ENCODE measurements at regions not wholly inside any gene's neighbourhood (a gene's known extent, or its start where the extent isn't known, plus 50 kb on each side); places are given as distances from the start of the nearest gene placed in this dataset.

DNA sequence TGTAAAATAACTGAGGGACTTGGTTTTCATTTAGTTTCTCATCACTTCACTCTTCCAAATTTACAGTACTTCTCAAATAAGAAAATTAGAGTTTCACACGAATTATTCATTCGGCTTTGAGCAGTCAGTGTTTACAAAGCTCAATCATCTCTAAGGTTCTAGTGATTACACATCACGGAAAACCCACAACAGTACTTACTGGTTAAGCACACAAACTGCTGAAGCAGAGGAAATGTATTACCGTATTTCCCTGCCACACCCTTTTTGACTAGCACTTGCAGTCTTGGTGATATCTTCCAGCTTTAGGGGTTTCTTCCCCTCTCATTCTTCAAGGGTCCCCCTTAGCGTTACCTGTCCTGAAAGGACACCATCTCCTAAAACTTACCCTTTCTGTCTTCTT lies 164.8 kb upstream of the CDIN1 start:
- H3K27me3 ChIP-seq, result no peaks in the 10 kb centered on the region
- no peak overlapping the region for H3K27ac ChIP-seq
- DNase-seq (ENCODE audit: low spot score), result no peak
- no peaks in the 10 kb centered on the region for H3K4me1 ChIP-seq
- H3K4me3 ChIP-seq, result no peak overlapping the region
- H3K36me3 ChIP-seq, result no peaks in the 10 kb centered on the region
- TF ChIP-seq, protein P1, sequence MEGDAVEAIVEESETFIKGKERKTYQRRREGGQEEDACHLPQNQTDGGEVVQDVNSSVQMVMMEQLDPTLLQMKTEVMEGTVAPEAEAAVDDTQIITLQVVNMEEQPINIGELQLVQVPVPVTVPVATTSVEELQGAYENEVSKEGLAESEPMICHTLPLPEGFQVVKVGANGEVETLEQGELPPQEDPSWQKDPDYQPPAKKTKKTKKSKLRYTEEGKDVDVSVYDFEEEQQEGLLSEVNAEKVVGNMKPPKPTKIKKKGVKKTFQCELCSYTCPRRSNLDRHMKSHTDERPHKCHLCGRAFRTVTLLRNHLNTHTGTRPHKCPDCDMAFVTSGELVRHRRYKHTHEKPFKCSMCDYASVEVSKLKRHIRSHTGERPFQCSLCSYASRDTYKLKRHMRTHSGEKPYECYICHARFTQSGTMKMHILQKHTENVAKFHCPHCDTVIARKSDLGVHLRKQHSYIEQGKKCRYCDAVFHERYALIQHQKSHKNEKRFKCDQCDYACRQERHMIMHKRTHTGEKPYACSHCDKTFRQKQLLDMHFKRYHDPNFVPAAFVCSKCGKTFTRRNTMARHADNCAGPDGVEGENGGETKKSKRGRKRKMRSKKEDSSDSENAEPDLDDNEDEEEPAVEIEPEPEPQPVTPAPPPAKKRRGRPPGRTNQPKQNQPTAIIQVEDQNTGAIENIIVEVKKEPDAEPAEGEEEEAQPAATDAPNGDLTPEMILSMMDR (IDR thresholded peaks at IDR 0.05), result no peak
- H3K9me3 ChIP-seq, result no peaks in the 10 kb centered on the region

DNA sequence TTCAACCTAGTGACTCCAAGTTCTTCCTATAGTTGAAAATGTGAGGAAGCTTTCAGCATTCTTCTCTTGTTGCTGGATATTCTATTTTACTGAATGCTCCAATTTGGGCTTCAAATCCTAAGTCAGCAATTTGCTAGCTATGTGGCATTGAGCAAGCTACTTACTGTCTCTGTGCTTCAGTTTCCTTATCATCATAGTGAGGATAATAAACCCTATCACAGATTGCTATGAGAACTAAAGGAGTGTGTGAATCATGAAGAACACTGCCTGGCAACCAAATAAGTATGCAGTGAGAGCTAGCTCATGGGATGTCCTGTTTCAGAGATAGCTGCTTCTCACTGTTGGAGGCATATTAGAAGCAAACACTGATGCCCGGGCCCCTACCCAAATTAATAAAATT lies 163.8 kb upstream of the CDIN1 start:
- TF ChIP-seq, protein P1 (IDR thresholded peaks at IDR 0.05), result no peak
- Histone ChIP-seq H3K27ac (no peak overlapping the region), H3K4me1 (no peaks in the 10 kb centered on the region), H3K27me3 (no peaks in the 10 kb centered on the region), H3K9me3 (peaks cover 0 to 5% of the 10 kb centered on the region in 2 donors), H3K4me3 (no peak overlapping the region), H3K36me3 (no peaks in the 10 kb centered on the region)
- no peak for DNase-seq (ENCODE audit: low spot score)

DNA sequence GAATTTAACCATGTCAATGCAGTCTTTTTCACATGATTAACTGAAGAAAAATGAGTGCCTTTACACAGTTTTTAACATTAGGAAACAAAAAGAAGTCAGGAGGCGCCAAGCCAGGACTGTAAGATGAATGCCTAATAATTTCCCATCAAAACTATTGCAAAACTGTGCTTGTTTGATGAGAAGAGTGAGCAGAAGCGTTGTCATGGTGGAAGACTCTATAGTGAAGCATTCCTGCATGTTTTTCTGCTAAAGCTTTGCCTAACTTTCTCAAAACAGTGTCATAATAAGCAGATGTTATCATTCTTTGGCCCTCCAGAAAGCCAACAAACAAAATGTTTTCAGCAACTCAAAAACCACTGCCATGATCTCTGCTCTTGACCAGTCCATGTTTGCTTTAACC lies 156.8 kb upstream of the CDIN1 start:
- Histone ChIP-seq H3K4me3 (no peak overlapping the region), H3K27me3 (no peaks in the 10 kb centered on the region), H3K4me1 (no peaks in the 10 kb centered on the region), H3K9me3 (peaks cover 0 to 22% of the 10 kb centered on the region in 2 donors), H3K36me3 (no peaks in the 10 kb centered on the region), H3K27ac (no peak overlapping the region)
- TF ChIP-seq, protein P1 (IDR thresholded peaks at IDR 0.05), result no peak
- no peak for DNase-seq (ENCODE audit: low spot score)

DNA sequence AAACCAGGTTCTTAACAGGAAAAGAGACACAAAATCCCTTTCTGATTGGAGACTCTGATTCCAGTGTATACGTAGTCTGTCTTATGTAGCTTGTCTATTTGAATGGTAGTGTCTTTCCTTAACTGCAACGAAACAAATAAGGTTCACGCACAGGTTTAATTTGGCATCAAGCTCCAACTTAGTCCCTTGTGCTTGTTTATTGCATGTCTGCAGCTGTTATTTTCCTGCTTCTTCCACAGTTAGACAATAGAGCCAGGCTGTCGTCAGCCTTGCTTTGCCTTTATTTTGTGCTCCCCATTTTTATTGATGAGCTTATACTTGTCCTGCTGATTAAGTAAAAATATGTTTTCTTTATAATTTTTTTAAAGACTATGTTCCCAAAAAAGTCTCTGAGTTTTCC lies 152.7 kb upstream of the CDIN1 start:
- TF ChIP-seq, protein P1 (IDR thresholded peaks at IDR 0.05), result no peak
- no peak for DNase-seq (ENCODE audit: low spot score)

DNA sequence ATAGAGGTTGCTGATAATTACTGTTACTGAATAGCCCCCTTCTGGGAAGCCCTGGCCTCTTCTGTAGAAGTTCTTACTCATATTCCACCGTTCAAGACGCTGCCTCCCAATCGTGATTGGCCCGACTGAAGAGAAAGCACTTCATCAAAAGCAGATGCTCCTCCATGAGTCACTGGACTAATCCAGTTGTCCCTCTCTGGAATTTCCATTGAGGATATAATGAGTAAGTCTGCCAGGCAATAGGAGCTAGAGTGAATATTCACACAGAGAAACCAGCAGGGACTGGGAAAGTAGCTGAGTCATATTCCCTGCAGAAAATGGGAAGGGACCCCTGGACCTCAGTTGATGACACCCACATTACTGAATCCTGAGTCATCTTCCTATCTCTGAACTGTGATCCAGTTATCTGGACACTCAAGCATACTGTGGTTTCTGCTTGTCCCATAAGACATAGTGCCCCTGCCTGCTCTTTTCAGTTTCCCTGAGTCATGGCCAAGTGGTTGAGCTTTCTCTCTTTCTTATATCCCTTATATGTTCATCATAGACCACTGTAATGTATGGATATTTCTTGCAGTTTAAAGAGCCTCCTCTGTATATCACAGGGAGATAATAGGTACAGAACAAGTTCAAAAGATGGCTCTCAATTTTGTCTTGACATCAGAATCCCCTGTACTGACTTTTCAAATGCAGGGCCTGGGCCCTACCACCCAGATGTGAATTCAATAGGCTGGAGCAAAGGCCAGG lies 151.2 kb upstream of the CDIN1 start:
- H3K4me3 ChIP-seq, result no peak overlapping the region
- H3K4me1 ChIP-seq, result no peaks in the 10 kb centered on the region
- no peak for DNase-seq (ENCODE audit: low spot score)
- H3K9me3 ChIP-seq, result no peaks in the 10 kb centered on the region
- no peaks in the 10 kb centered on the region for H3K36me3 ChIP-seq
- H3K27me3 ChIP-seq, result no peaks in the 10 kb centered on the region
- TF ChIP-seq, protein P1 (IDR thresholded peaks at IDR 0.05), result no peak
- no peak overlapping the region for H3K27ac ChIP-seq

More for the DNA sequence above, 152.7 kb upstream of the CDIN1 start:
- Histone ChIP-seq H3K27ac (no peak overlapping the region), H3K4me1 (no peaks in the 10 kb centered on the region), H3K9me3 (peaks cover 0 to 7% of the 10 kb centered on the region in 2 donors), H3K27me3 (no peaks in the 10 kb centered on the region), H3K4me3 (no peak overlapping the region), H3K36me3 (no peaks in the 10 kb centered on the region)

DNA sequence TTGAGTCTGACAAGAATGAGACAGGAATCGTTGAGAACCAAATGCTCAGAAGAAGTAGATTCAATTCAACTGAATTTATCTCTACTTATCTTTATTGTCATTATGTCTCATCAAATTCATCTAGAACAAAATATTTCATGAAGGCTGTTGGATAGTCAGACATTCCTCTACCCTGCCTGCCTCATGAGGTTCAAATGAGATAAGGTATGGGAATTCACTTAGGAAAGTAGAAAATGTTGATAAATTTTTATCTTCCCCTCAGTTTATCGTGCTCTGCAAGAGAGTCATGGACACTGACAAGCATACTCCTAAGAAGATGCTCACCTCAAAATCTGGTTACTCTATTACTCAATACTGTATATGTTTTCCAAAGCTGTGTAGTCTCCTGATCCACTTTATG lies 149.7 kb upstream of the CDIN1 start:
- Histone ChIP-seq H3K27me3 (no peaks in the 10 kb centered on the region), H3K4me1 (no peaks in the 10 kb centered on the region), H3K9me3 (no peaks in the 10 kb centered on the region), H3K36me3 (no peaks in the 10 kb centered on the region), H3K4me3 (no peak overlapping the region), H3K27ac (no peak overlapping the region)
- TF ChIP-seq, protein P1 (IDR thresholded peaks at IDR 0.05), result no peak
- DNase-seq (ENCODE audit: low spot score), result no peak

Measured in right atrium auricular region (tissue), 2 donors.